ENCODE measurements at regions not wholly inside any gene's neighbourhood (a gene's known extent, or its start where the extent isn't known, plus 50 kb on each side); places are given as distances from the start of the nearest gene placed in this dataset.

DNA sequence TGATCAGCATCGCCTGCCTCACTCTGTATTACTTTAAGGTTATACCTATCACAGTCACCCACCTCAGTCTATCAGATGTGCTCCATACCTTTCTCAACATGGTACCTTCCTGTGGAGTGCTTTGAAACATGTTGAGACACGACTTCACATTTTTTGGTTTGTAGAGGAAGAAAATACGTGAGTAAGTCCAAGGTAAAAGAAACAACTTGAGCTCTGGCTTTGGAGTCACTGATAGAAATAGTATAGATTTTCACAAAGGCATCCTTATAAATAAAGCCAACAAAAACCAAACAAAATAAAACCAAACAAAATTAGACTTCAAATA is 77.5 kb upstream of the HMHB1 start:
- TF ChIP-seq, protein P1, sequence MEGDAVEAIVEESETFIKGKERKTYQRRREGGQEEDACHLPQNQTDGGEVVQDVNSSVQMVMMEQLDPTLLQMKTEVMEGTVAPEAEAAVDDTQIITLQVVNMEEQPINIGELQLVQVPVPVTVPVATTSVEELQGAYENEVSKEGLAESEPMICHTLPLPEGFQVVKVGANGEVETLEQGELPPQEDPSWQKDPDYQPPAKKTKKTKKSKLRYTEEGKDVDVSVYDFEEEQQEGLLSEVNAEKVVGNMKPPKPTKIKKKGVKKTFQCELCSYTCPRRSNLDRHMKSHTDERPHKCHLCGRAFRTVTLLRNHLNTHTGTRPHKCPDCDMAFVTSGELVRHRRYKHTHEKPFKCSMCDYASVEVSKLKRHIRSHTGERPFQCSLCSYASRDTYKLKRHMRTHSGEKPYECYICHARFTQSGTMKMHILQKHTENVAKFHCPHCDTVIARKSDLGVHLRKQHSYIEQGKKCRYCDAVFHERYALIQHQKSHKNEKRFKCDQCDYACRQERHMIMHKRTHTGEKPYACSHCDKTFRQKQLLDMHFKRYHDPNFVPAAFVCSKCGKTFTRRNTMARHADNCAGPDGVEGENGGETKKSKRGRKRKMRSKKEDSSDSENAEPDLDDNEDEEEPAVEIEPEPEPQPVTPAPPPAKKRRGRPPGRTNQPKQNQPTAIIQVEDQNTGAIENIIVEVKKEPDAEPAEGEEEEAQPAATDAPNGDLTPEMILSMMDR (conservative IDR thresholded peaks at IDR 0.05; ENCODE audit: low read length), result no peak
- TF ChIP-seq EZH2phosphoT487 (IDR thresholded peaks at IDR 0.05; ENCODE audit: borderline replicate concordance), result no peak
